Left lung (tissue), 4 donors: ENCODE measurements at regions not wholly inside any gene's neighbourhood (a gene's known extent, or its start where the extent isn't known, plus 50 kb on each side); places are given as distances from the start of the nearest gene placed in this dataset.

Experiments
- ATAC-seq: fragments of 200-7000 bp; cut with Tn5 transposase; one replicate; pipeline ENCODE4 v1.9.1; 2020; ENCODE audit warnings: moderate library complexity
- DNase-seq, 4 donors: peaks; one replicate each; pipeline ENCODE4 v3.0.0-alpha.2; 2013 to 2020
- H3K27ac ChIP-seq, 2 donors: fragments of 200-600 bp; sonication (generic) in 1 of 2; one replicate each; pipeline versions ENCODE4 v1.5.0 to v1.8.0; 2020 to 2021
- H3K27me3 ChIP-seq, 2 donors: fragments of 200-600 bp; sonication (generic) in 1 of 2; one replicate each; pipeline versions ENCODE4 v1.5.0 to v1.8.0; 2020 to 2021
- H3K36me3 ChIP-seq, 2 donors: fragments of 200-600 bp; sonication (generic) in 1 of 2; one replicate each; pipeline versions ENCODE4 v1.5.0 to v1.8.0; 2020 to 2021
- H3K4me1 ChIP-seq, 2 donors: fragments of 200-600 bp; one replicate each; pipeline ENCODE4 v1.8.0; 2021
- H3K4me3 ChIP-seq, 2 donors: fragments of 200-600 bp; sonication (generic) in 1 of 2; one replicate each; pipeline versions ENCODE4 v1.5.0 to v1.8.0; 2020 to 2021; ENCODE audit warnings: mild to moderate bottlenecking in 1 of 2
- H3K9me3 ChIP-seq, 2 donors: fragments of 200-600 bp; sonication (generic) in 1 of 2; one replicate each; pipeline versions ENCODE4 v1.5.0 to v1.8.0; 2020 to 2021
- intact Hi-C, 2 donors: fragments of 100-400 bp; cut with DNase I; formaldehyde crosslinking; loops; one replicate each; pipeline versions ENCODE4 v1.11.2 to v1.14.2; 2022
- TF ChIP-seq, protein P1 (sequence below), 2 donors: fragments of 200-600 bp; sonication (generic) in 1 of 2; IDR thresholded peaks; one replicate each; pipeline versions ENCODE4 v1.5.0 to v1.8.0; 2021; ENCODE audit warnings: antibody characterized with exemption in 2 of 2
- donor health status: DM: no; HTN: yes; CAD: no.
- donor health status: DM: no; HTN: no; CAD: no.

DNA sequence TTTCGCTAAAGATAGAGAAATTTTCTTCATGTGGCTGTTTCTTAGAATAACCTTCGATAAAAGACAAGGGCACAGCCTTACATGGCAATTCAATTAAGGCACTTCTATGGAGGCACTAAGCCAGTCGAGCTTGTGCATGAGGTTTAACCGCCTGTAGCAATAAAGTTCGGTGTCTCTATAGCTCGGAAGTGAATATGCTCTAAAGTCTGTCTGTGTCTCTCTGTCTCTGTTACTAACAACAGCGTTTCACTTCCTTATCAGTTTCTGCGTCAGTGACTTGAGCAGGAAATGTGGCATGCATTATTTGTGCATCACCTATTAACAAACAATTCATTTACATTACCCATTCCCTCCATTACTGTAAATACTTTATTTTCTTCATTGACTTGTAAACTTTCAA lies 365.1 kb upstream of the NETO1 start:
- no peaks in the 10 kb centered on the region for H3K4me1 ChIP-seq
- no peaks in the 10 kb centered on the region for H3K9me3 ChIP-seq
- intact Hi-C loops = no loop called here
- H3K27ac ChIP-seq = no peak overlapping the region
- ATAC-seq (no peak), DNase-seq (no peak)
- no peaks in the 10 kb centered on the region for H3K36me3 ChIP-seq
- H3K27me3 ChIP-seq = no peaks in the 10 kb centered on the region
- TF ChIP-seq, protein P1, sequence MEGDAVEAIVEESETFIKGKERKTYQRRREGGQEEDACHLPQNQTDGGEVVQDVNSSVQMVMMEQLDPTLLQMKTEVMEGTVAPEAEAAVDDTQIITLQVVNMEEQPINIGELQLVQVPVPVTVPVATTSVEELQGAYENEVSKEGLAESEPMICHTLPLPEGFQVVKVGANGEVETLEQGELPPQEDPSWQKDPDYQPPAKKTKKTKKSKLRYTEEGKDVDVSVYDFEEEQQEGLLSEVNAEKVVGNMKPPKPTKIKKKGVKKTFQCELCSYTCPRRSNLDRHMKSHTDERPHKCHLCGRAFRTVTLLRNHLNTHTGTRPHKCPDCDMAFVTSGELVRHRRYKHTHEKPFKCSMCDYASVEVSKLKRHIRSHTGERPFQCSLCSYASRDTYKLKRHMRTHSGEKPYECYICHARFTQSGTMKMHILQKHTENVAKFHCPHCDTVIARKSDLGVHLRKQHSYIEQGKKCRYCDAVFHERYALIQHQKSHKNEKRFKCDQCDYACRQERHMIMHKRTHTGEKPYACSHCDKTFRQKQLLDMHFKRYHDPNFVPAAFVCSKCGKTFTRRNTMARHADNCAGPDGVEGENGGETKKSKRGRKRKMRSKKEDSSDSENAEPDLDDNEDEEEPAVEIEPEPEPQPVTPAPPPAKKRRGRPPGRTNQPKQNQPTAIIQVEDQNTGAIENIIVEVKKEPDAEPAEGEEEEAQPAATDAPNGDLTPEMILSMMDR (IDR thresholded peaks at IDR 0.05) = no peak
- no peak overlapping the region for H3K4me3 ChIP-seq

DNA sequence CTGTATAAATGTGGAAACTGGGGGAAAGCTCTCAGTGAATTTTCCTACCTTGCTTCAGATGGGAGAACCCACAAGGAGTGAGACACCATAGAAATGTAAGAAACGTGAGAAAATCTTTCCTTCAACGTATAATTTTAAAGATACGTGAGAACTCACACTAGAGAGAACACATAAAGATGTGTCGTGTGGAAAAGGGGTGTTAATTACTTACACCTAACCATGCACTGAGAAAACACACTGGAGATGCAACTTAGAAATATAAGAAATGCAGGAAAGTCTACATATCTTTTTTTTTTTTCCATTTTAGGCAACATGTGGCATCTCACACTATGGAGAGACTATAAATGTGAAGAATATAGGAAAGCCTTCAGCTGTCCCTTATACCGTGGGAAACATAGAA lies 352.9 kb upstream of the NETO1 start:
- Histone ChIP-seq H3K4me1 (no peaks in the 10 kb centered on the region), H3K36me3 (no peaks in the 10 kb centered on the region), H3K27ac (no peak overlapping the region), H3K4me3 (no peak overlapping the region), H3K9me3 (peaks cover 0 to 48% of the 10 kb centered on the region in 2 donors), H3K27me3 (no peaks in the 10 kb centered on the region)
- ATAC-seq (no peak), DNase-seq (no peak)
- TF ChIP-seq, protein P1 (IDR thresholded peaks at IDR 0.05) = no peak
- intact Hi-C loops = no loop called here

DNA sequence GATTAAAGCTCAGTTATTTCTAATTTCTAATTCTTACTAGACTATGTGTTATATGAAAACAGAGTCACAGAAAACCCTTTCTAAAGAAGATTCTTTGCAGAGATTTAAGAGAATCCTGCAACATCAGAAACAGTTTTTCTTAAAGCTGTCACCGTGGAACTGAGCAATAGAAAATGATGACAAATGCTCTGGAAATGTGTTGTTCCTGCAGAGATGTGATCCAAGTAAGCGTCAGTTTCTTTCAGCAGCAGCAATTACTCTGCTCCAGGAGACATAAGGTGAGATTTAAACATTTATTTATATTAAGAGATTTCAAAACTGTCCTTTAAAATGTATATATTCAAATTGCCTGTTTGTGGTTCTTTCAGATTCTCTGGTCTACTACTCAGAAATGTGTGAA lies 350.5 kb upstream of the NETO1 start:
- Histone ChIP-seq H3K9me3 (peaks cover 0 to 47% of the 10 kb centered on the region in 2 donors), H3K27me3 (no peaks in the 10 kb centered on the region), H3K4me1 (no peaks in the 10 kb centered on the region), H3K27ac (no peak overlapping the region), H3K4me3 (no peak overlapping the region), H3K36me3 (no peaks in the 10 kb centered on the region)
- intact Hi-C loops = no loop called here
- DNase-seq = no peak
- ATAC-seq = no peak
- TF ChIP-seq, protein P1 (IDR thresholded peaks at IDR 0.05) = no peak

DNA sequence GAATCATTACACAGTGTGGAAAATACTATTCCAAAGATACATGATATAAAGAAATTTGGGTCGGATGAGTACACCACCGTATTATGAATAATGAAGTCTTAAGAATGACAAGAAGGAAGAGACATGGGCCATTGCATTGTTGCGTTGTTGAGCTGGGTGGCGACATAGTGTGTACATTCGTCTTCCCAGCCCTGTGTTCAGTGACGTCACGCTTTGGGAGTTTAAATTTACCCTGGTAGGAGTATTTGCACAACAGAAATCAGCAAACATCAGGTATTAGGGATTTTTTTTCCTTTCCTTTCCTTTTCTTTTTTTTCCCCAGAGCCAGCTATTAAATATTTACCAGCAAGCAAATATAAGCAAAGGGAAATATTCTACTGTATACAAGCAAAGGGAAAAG lies 347.2 kb upstream of the NETO1 start:
- H3K4me1 ChIP-seq = no peaks in the 10 kb centered on the region
- TF ChIP-seq, protein P1 (IDR thresholded peaks at IDR 0.05) = no peak
- peak in 1 of 4 donors; percentile 21 for DNase-seq
- no peak overlapping the region for H3K4me3 ChIP-seq
- intact Hi-C loops = no loop called here
- peak; percentile 17 for ATAC-seq
- H3K36me3 ChIP-seq = no peaks in the 10 kb centered on the region
- no peak overlapping the region for H3K27ac ChIP-seq
- no peaks in the 10 kb centered on the region for H3K27me3 ChIP-seq
- H3K9me3 ChIP-seq = peaks cover 0 to 21% of the 10 kb centered on the region in 2 donors

DNA sequence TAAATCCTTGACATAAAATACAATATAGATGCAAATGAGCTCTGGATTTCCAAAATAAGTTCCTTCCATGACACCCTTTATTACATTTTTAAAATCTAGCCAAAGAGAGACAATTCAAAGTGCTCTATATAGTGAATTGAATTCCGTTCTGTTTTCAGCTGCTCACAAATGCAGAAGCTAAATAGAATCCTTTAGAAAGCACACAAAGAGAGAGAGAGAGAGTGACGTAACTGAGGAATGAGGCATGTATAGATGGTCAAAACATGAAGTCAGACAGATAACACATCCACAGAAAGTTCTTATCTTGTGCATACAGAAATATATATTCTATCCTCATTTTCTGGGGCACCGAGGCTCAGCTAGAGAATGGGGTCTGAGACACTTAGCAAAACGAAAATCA lies 344.7 kb upstream of the NETO1 start:
- TF ChIP-seq, protein P1 (IDR thresholded peaks at IDR 0.05) = no peak

More for the DNA sequence above, 344.7 kb upstream of the NETO1 start:
- H3K4me1 ChIP-seq = no peaks in the 10 kb centered on the region
- no peak overlapping the region for H3K27ac ChIP-seq
- no peak overlapping the region for H3K4me3 ChIP-seq
- ATAC-seq = no peak
- intact Hi-C loops = no loop called here
- no peaks in the 10 kb centered on the region for H3K27me3 ChIP-seq
- DNase-seq = no peak
- no peaks in the 10 kb centered on the region for H3K36me3 ChIP-seq
- H3K9me3 ChIP-seq = peaks cover 0 to 20% of the 10 kb centered on the region in 2 donors
